Neuronal stem cell (in vitro differentiated cells): ENCODE measurements at regions not wholly inside any gene's neighbourhood (a gene's known extent, or its start where the extent isn't known, plus 50 kb on each side); places are given as distances from the start of the nearest gene placed in this dataset.

Source experiments
- DNase-seq: peaks from one replicate; pipeline ENCODE4 v3.0.0-alpha.2; 2013; ENCODE audit warnings: low spot score
- H2AFZ ChIP-seq: one replicate; pipeline ENCODE4 v1.6.1; 2013; ENCODE audit warnings: mild to moderate bottlenecking, low read length, inconsistent platforms
- H2AK5ac ChIP-seq: 2 replicates; pipeline ENCODE4 v1.6.1; 2013; ENCODE audit warnings: low read depth, mild to moderate bottlenecking, inconsistent platforms, low read length, moderate library complexity, mixed read lengths
- H2BK120ac ChIP-seq: 2 replicates; pipeline ENCODE4 v1.6.1; 2013; ENCODE audit warnings: low read depth, mild to moderate bottlenecking, inconsistent platforms, low read length, moderate library complexity, mixed read lengths
- H2BK12ac ChIP-seq: one replicate; pipeline ENCODE4 v1.6.1; 2013; ENCODE audit warnings: low read length, inconsistent platforms
- H2BK15ac ChIP-seq: 2 replicates; pipeline ENCODE4 v1.6.1; 2013; ENCODE audit warnings: mild to moderate bottlenecking, low read length, inconsistent platforms, mixed read lengths
- H2BK5ac ChIP-seq: one replicate; pipeline ENCODE4 v1.6.1; 2013; ENCODE audit warnings: inconsistent platforms, mild to moderate bottlenecking, low read length, moderate library complexity
- H3K14ac ChIP-seq: one replicate; pipeline ENCODE4 v1.6.1; 2013; ENCODE audit warnings: low read length, inconsistent platforms
- H3K18ac ChIP-seq: 2 replicates; pipeline ENCODE4 v1.6.1; 2013; ENCODE audit warnings: low read length, inconsistent platforms
- H3K23ac ChIP-seq: 2 replicates; pipeline ENCODE4 v1.6.1; 2013; ENCODE audit warnings: low read depth, mild to moderate bottlenecking, mixed read lengths, low read length, inconsistent platforms; ENCODE audit not compliant: poor library complexity
- H3K27ac ChIP-seq: replicated peaks from 3 replicates; pipeline ENCODE4 v1.5.1; 2013; ENCODE audit warnings: low read length, inconsistent platforms
- H3K27me3 ChIP-seq, 3 experiments: 2 replicates each; pipeline ENCODE4 v1.6.1; 2013; ENCODE audit warnings: low read length in 3 of 3, mild to moderate bottlenecking in 2 of 3, inconsistent platforms in 1 of 3, low read depth in 1 of 3, mixed read lengths in 1 of 3, moderate library complexity in 1 of 3; ENCODE audit not compliant: control insufficient read depth in 3 of 3, insufficient read depth in 3 of 3
- H3K36me3 ChIP-seq, 2 donors: replicated peaks in 1 of 2; 2 replicates each; pipeline ENCODE4 v1.6.1; 2013; ENCODE audit warnings: low read length in 2 of 2; ENCODE audit not compliant: control insufficient read depth in 2 of 2, insufficient read depth in 2 of 2
- H3K4ac ChIP-seq: 2 replicates; pipeline ENCODE4 v1.6.1; 2013; ENCODE audit warnings: inconsistent platforms, mild to moderate bottlenecking, low read length, moderate library complexity
- H3K4me1 ChIP-seq, 2 donors: 1 replicate in 1 of 2; 2 replicates in 1 of 2; pipeline ENCODE4 v1.6.1; 2013; ENCODE audit warnings: low read length in 2 of 2, low read depth in 1 of 2; ENCODE audit not compliant: control insufficient read depth in 2 of 2, insufficient read depth in 1 of 2
- H3K4me2 ChIP-seq: one replicate; pipeline ENCODE4 v1.6.1; 2013; ENCODE audit warnings: mild to moderate bottlenecking, low read length, inconsistent platforms; ENCODE audit not compliant: insufficient read depth, poor library complexity, severe bottlenecking
- H3K4me3 ChIP-seq, 2 donors: 2 replicates each; pipeline ENCODE4 v1.5.1; 2013; ENCODE audit warnings: low read length in 2 of 2, mild to moderate bottlenecking in 2 of 2, inconsistent platforms in 1 of 2, moderate library complexity in 1 of 2
- H3K79me1 ChIP-seq: one replicate; pipeline ENCODE4 v1.6.1; 2013; ENCODE audit warnings: low read depth, mild to moderate bottlenecking, inconsistent platforms, low read length, moderate library complexity
- H3K9ac ChIP-seq: one replicate; pipeline ENCODE4 v1.6.1; 2013; ENCODE audit warnings: mild to moderate bottlenecking, low read depth, low read length, inconsistent platforms; ENCODE audit not compliant: poor library complexity
- H3K9me3 ChIP-seq, 2 donors: replicated peaks in 1 of 2; 2 replicates each; pipeline versions ENCODE3 to v1.6.1; 2013; ENCODE audit warnings: low read length in 2 of 2, mild to moderate bottlenecking in 2 of 2, inconsistent platforms in 1 of 2, low read depth in 1 of 2, mixed read lengths in 1 of 2, moderate library complexity in 1 of 2; ENCODE audit not compliant: control insufficient read depth in 2 of 2, insufficient read depth in 1 of 2
- H4K8ac ChIP-seq: one replicate; pipeline ENCODE4 v1.6.1; 2013; ENCODE audit warnings: low read depth, mild to moderate bottlenecking, inconsistent platforms, low read length, moderate library complexity
- H4K91ac ChIP-seq: one replicate; pipeline ENCODE4 v1.6.1; 2013; ENCODE audit warnings: low read length, low read depth, mild to moderate bottlenecking, inconsistent platforms; ENCODE audit not compliant: poor library complexity
- WGBS, 2 donors: extraction: QIAGEN DNeasy Blood & Tissue Kit; methylation state at CpG; one replicate each; pipeline ENCODE4 v1.1.7; 2013; ENCODE audit warnings: missing lambda C conversion rate in 2 of 2, mixed read lengths in 1 of 2; ENCODE audit not compliant: insufficient read length in 2 of 2, insufficient replicate concordance in 1 of 2; ENCODE audit errors: extremely low coverage in 2 of 2; 5-methylcytosine and 5-hydroxymethylcytosine counted together

DNA sequence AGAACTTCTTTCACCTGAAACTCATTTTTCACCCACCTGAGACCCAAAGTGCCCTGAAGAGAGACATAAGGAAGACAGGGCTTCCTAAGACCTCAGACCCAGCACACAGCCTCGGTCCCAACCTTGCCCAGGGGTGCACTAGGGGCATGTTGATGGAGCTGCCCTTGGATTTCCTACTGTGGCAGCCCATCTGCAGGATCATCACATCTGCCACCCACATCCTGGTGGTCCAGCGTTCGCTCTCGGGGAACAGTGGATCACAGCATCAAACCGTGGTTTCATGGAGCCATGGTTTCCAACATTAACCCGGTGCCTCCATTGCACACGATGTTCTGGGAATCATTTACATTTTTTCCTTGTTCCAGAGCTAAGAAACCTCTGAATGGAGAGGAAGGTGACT lies 186.4 kb downstream of the TFCP2L1 start:
- H4K8ac ChIP-seq, result no peak overlapping the region
- no peak overlapping the region for H3K14ac ChIP-seq
- no peak overlapping the region for H3K9ac ChIP-seq
- H3K4me3 ChIP-seq, result no peak overlapping the region
- WGBS, 2 donors, result no CpG with 5 or more reads among the region's 7 CpGs
- no peak overlapping the region for H2BK5ac ChIP-seq
- peaks cover 0 to 2% of the 10 kb centered on the region in 2 donors for H3K4me1 ChIP-seq
- H3K27me3 ChIP-seq, result peaks cover 0 to 15% (median 0%) of the 10 kb centered on the region in 3 experiments
- H2AFZ ChIP-seq, result no peak overlapping the region
- H3K4ac ChIP-seq, result no peak overlapping the region
- no peak for DNase-seq
- H3K27ac ChIP-seq, result no peak overlapping the region
- no peak overlapping the region for H2BK15ac ChIP-seq
- H2BK120ac ChIP-seq, result no peak overlapping the region
- H2BK12ac ChIP-seq, result no peak overlapping the region
- no peaks in the 10 kb centered on the region for H3K79me1 ChIP-seq
- H4K91ac ChIP-seq, result no peak overlapping the region
- no peak overlapping the region for H2AK5ac ChIP-seq
- H3K9me3 ChIP-seq, result no peaks in the 10 kb centered on the region
- H3K23ac ChIP-seq, result no peak overlapping the region
- H3K18ac ChIP-seq, result no peak overlapping the region
- no peak overlapping the region for H3K4me2 ChIP-seq
- no peaks in the 10 kb centered on the region for H3K36me3 ChIP-seq

DNA sequence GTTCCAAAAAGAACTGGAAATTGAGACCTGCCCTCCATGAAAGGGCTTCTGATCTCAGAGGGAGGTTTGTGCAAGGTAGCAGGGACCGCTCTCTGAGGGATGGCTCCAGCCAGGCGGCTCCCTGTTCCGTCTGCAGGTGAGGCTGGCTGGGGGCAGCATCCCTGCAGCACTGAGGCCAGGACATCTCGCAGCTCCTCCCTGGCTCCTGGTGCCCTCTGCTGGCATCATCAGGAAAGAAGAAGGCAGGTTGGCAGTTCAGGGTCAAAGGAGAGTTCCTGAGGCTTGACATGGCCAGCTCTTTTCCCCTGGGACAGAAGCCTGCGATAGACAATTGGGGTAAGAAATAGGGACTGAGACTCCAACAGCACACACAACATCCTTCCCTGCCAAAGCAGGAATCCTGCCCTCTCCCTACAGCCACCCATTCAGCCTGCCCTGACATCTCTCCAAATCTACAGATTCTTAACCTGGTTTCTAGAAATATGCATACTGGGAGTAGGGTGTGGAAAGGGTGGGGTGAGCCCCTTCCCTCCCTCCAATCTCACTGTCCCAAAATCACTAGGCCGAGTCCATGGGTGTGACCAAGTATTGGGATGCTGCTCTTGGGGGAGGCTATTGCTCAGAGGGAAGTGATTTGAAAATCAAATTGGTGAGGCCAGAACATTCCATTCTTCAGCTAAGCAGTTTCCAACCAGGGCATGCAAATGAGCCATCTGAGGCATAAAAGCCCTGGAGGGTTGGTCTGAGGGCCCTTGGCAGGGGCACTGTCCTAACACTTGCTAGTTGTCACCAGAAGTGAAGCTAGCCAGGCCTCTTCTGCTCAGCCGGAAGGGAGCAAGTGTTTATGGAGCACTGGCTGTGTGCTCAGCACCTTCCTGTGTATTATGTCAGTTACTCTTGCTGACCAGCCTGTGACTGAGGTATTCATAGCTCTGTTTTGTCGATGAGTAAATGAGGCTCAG lies 185.4 kb downstream of the TFCP2L1 start:
- Histone ChIP-seq H2BK12ac (no peak overlapping the region), H2BK15ac (no peak overlapping the region), H3K4ac (no peak overlapping the region), H4K8ac (no peak overlapping the region), H2BK120ac (no peak overlapping the region), H2AFZ (no peak overlapping the region), H3K9me3 (no peaks in the 10 kb centered on the region), H2BK5ac (no peak overlapping the region), H4K91ac (no peak overlapping the region), H3K14ac (no peak overlapping the region), H3K4me2 (no peak overlapping the region), H3K18ac (no peak overlapping the region), H3K27me3 (peaks cover 0 to 9% (median 0%) of the 10 kb centered on the region in 3 experiments), H3K9ac (no peak overlapping the region), H3K4me3 (no peak overlapping the region), H2AK5ac (no peak overlapping the region), H3K27ac (no peak overlapping the region), H3K23ac (no peak overlapping the region), H3K4me1 (peaks cover 0 to 2% of the 10 kb centered on the region in 2 donors), H3K79me1 (no peaks in the 10 kb centered on the region), H3K36me3 (no peaks in the 10 kb centered on the region)
- DNase-seq, result no peak
- no CpG with 5 or more reads among the region's 8 CpGs for WGBS, 2 donors

DNA sequence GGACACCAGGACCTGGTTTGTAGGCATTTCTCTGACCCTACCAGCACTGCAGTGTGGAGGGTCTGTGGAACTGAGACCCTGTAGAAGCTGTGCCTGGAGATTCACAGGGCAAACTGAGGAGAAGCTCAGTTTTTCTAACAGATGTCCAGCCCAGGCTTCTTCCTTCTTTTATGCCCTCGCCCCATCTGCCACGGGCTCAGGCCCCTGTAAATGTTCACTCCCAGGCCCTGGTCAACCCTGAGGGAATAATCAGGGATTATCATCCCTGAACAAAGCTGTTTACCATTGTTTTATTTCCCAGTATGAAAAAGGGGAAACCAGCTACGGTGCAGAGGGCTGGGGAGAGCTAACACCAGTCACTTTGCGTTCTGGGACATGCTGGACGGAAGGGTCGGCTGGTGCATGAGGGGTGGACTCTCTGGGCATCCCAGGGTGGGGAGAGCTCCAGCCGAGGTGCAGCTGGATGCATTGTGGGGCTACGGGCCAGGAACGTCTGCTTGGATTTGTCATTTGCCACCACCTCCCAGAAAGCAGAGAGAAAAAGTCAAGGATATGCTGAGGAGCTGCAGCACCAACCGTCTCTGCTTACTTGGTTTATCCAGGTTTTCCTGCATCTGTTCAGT lies 183.8 kb downstream of the TFCP2L1 start:
- Histone ChIP-seq H3K4me2 (no peak overlapping the region), H3K18ac (no peak overlapping the region), H3K36me3 (no peaks in the 10 kb centered on the region), H2BK120ac (no peak overlapping the region), H3K14ac (no peak overlapping the region), H2AFZ (no peak overlapping the region), H3K4ac (no peak overlapping the region), H3K4me3 (no peak overlapping the region), H4K8ac (no peak overlapping the region), H3K27ac (no peak overlapping the region), H3K79me1 (no peaks in the 10 kb centered on the region), H2AK5ac (no peak overlapping the region), H3K23ac (no peak overlapping the region), H2BK5ac (no peak overlapping the region), H2BK15ac (no peak overlapping the region), H4K91ac (no peak overlapping the region), H3K9ac (no peak overlapping the region), H2BK12ac (no peak overlapping the region), H3K9me3 (no peaks in the 10 kb centered on the region), H3K4me1 (peaks cover 0 to 2% of the 10 kb centered on the region in 2 donors), H3K27me3 (peaks cover 0 to 3% (median 0%) of the 10 kb centered on the region in 3 experiments)
- no peak for DNase-seq
- WGBS, 2 donors, result no CpG with 5 or more reads among the region's 10 CpGs

DNA sequence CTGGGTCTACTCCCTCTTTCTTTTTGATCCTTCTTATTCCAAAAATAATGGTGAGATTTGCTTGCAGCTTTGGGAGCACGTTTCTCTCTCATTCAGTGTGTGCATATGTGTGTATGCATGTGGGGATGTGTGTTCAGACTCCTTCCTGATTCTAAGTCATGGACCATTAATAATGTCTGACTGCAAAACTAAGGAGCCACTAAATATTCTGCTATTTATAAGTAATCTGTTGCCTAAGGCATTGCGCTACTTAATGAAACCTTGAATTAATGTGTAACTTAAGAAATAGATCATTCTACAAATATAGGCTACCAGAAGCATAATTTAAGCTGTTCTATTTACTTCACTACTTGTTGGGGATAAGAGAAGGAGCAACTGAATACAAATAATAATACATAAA lies 182.1 kb downstream of the TFCP2L1 start:
- Histone ChIP-seq H3K23ac (no peak overlapping the region), H3K4me2 (no peak overlapping the region), H3K9ac (no peak overlapping the region), H3K4me1 (peaks cover 0 to 2% of the 10 kb centered on the region in 2 donors), H2BK5ac (no peak overlapping the region), H3K18ac (no peak overlapping the region), H2AK5ac (no peak overlapping the region), H3K14ac (no peak overlapping the region), H3K27ac (no peak overlapping the region), H2BK120ac (no peak overlapping the region), H3K9me3 (no peaks in the 10 kb centered on the region), H4K91ac (no peak overlapping the region), H3K36me3 (no peaks in the 10 kb centered on the region), H4K8ac (no peak overlapping the region), H2BK15ac (no peak overlapping the region), H3K79me1 (no peaks in the 10 kb centered on the region), H3K4ac (no peak overlapping the region), H2BK12ac (no peak overlapping the region), H2AFZ (no peak overlapping the region), H3K27me3 (peaks cover 0 to 1% (median 0%) of the 10 kb centered on the region in 3 experiments), H3K4me3 (no peak overlapping the region)
- no CpG with 5 or more reads among the region's 2 CpGs for WGBS, 2 donors
- DNase-seq, result no peak
